DND-41 (cell line): ENCODE measurements at regions not wholly inside any gene's neighbourhood (a gene's known extent, or its start where the extent isn't known, plus 50 kb on each side); places are given as distances from the start of the nearest gene placed in this dataset.

Experiments
- EZH2 ChIP-seq: IDR thresholded peaks from 3 replicates; pipeline ENCODE4 v1.6.1; 2012; ENCODE audit warnings: borderline replicate concordance, low read depth, mild to moderate bottlenecking, moderate library complexity, low read length, inconsistent platforms; ENCODE audit not compliant: severe bottlenecking
- TF ChIP-seq, protein P1 (sequence below): IDR thresholded peaks from 2 replicates; pipeline ENCODE4 v1.5.1; 2012; ENCODE audit warnings: borderline replicate concordance, low read length, moderate library complexity, mild to moderate bottlenecking; ENCODE audit not compliant: poor library complexity, severe bottlenecking; ENCODE audit errors: extremely low read depth

DNA sequence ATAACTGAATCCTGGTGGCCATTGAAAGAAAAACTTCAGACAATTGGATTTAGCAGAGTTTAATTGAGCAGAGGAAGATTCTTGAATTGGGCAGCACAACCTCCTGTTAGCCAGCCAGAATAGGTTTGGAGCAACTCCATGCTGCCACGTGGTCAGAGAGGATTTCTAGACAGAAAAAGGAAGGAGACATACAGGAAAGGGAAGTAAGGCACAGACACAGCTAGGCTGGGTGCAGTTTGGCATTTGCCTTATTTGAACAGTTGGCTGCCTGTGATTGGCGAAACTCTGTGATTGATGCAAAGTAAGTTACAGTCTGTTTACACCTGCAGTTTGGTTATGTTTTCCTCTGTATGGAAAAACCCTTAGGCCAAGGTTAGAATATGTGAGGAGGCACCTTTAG, 85.8 kb upstream of the SPATA13 start:
- TF ChIP-seq, protein P1, sequence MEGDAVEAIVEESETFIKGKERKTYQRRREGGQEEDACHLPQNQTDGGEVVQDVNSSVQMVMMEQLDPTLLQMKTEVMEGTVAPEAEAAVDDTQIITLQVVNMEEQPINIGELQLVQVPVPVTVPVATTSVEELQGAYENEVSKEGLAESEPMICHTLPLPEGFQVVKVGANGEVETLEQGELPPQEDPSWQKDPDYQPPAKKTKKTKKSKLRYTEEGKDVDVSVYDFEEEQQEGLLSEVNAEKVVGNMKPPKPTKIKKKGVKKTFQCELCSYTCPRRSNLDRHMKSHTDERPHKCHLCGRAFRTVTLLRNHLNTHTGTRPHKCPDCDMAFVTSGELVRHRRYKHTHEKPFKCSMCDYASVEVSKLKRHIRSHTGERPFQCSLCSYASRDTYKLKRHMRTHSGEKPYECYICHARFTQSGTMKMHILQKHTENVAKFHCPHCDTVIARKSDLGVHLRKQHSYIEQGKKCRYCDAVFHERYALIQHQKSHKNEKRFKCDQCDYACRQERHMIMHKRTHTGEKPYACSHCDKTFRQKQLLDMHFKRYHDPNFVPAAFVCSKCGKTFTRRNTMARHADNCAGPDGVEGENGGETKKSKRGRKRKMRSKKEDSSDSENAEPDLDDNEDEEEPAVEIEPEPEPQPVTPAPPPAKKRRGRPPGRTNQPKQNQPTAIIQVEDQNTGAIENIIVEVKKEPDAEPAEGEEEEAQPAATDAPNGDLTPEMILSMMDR, result no peak
- no peak for TF ChIP-seq EZH2
